GM23338 (cell line): ENCODE measurements at regions not wholly inside any gene's neighbourhood (a gene's known extent, or its start where the extent isn't known, plus 50 kb on each side); places are given as distances from the start of the nearest gene placed in this dataset.

Source experiments
- ATAC-seq: fragments of 200-7000 bp; cut with Tn5 transposase; 3 replicates; pipeline ENCODE4 v1.9.1; 2020
- DNase-seq: peaks from one replicate; pipeline ENCODE4 v3.0.0-alpha.2; 2015; ENCODE audit warnings: low spot score
- H2AFZ ChIP-seq: fragments of 200-600 bp; sonication (generic); 2 replicates; pipeline ENCODE4 v1.8.0; 2016; ENCODE audit warnings: antibody characterized with exemption, mild to moderate bottlenecking, moderate library complexity
- H3F3A ChIP-seq: fragments of 200-600 bp; sonication (generic); replicated peaks from 2 replicates; pipeline ENCODE4 v1.8.0; 2017; ENCODE audit warnings: antibody characterized with exemption, mixed run types, low read depth
- H3K27ac ChIP-seq: fragments of 200-600 bp; sonication (generic); 2 replicates; pipeline ENCODE4 v1.6.1; 2016; ENCODE audit warnings: low read depth
- H3K27me3 ChIP-seq: fragments of 200-600 bp; sonication (generic); 2 replicates; pipeline ENCODE4 v1.8.0; 2016; ENCODE audit warnings: mild to moderate bottlenecking, mixed run types, moderate library complexity; ENCODE audit not compliant: insufficient read depth
- H3K36me3 ChIP-seq: fragments of 200-600 bp; sonication (generic); 2 replicates; pipeline ENCODE4 v1.8.0; 2016; ENCODE audit warnings: mild to moderate bottlenecking; ENCODE audit not compliant: insufficient read depth
- H3K4me1 ChIP-seq: fragments of 200-600 bp; sonication (generic); 2 replicates; pipeline ENCODE4 v1.8.0; 2016; ENCODE audit warnings: mild to moderate bottlenecking, moderate library complexity; ENCODE audit not compliant: insufficient read depth
- H3K4me2 ChIP-seq: fragments of 200-600 bp; sonication (generic); 2 replicates; pipeline ENCODE4 v1.7.1; 2017; ENCODE audit warnings: mixed run types
- H3K4me3 ChIP-seq: fragments of 200-600 bp; sonication (generic); 2 replicates; pipeline ENCODE4 v1.6.1; 2016; ENCODE audit warnings: mixed run types
- H3K79me2 ChIP-seq: fragments of 200-600 bp; sonication (generic); replicated peaks from 2 replicates; pipeline ENCODE4 v1.8.0; 2017; ENCODE audit warnings: mild to moderate bottlenecking; ENCODE audit not compliant: insufficient read depth
- H3K9me2 ChIP-seq: fragments of 200-600 bp; sonication (generic); 2 replicates; pipeline ENCODE4 v1.8.0; 2017; ENCODE audit not compliant: insufficient read depth
- H4K20me1 ChIP-seq: fragments of 200-600 bp; sonication (generic); replicated peaks from 2 replicates; pipeline ENCODE4 v1.8.0; 2017; ENCODE audit warnings: mild to moderate bottlenecking; ENCODE audit not compliant: insufficient read depth
- H3K27ac Mint-ChIP-seq: 2 replicates; pipeline ENCODE4 v1.8.0; 2020; ENCODE audit warnings: inconsistent platforms, mild to moderate bottlenecking, moderate library complexity, mixed read lengths
- H3K27me3 Mint-ChIP-seq: 3 replicates; pipeline ENCODE4 v1.8.0; 2022; ENCODE audit warnings: low read depth, mild to moderate bottlenecking, moderate library complexity, mixed read lengths, inconsistent platforms; ENCODE audit not compliant: insufficient read depth, poor library complexity
- H3K36me3 Mint-ChIP-seq: 3 replicates; pipeline ENCODE4 v1.8.0; 2021; ENCODE audit warnings: low read depth, mild to moderate bottlenecking, inconsistent platforms, moderate library complexity, mixed read lengths
- H3K4me1 Mint-ChIP-seq: 3 replicates; pipeline ENCODE4 v1.8.0; 2020; ENCODE audit warnings: mild to moderate bottlenecking, inconsistent platforms, mixed read lengths
- H3K4me3 Mint-ChIP-seq: 3 replicates; pipeline ENCODE4 v1.8.0; 2021; ENCODE audit warnings: moderate library complexity, mild to moderate bottlenecking, inconsistent platforms, mixed read lengths
- H3K9me3 Mint-ChIP-seq: 3 replicates; pipeline ENCODE4 v1.8.0; 2020; ENCODE audit warnings: moderate library complexity, mild to moderate bottlenecking, inconsistent platforms, mixed read lengths
- CREB1 ChIP-seq: fragments of 250-450 bp; sonication (Bioruptor Pico); IDR thresholded peaks from 2 replicates; pipeline ENCODE4 v1.5.0; 2020; ENCODE audit warnings: low read depth, mild to moderate bottlenecking, moderate library complexity
- EZH2 ChIP-seq: fragments of 200-600 bp; sonication (generic); IDR thresholded peaks from one replicate; pipeline ENCODE4 v1.8.0; 2017; ENCODE audit warnings: antibody characterized with exemption, mild to moderate bottlenecking, low read depth; ENCODE audit not compliant: unreplicated experiment
- EZH2phosphoT487 ChIP-seq: fragments of 200-600 bp; sonication (generic); IDR thresholded peaks from one replicate; pipeline ENCODE4 v1.8.1; 2018; ENCODE audit warnings: antibody characterized with exemption; ENCODE audit not compliant: unreplicated experiment
- JUNB ChIP-seq: IDR thresholded peaks from one replicate; pipeline ENCODE4 v1.6.1; 2016; ENCODE audit warnings: antibody characterized with exemption; ENCODE audit not compliant: unreplicated experiment
- NANOG ChIP-seq: IDR thresholded peaks from 2 replicates; pipeline ENCODE4 v1.6.1; 2016; ENCODE audit warnings: antibody characterized with exemption, borderline replicate concordance
- POLR2AphosphoS5 ChIP-seq: IDR thresholded peaks from 2 replicates; pipeline ENCODE4 v1.6.1; 2016; ENCODE audit warnings: antibody characterized with exemption, low read depth
- REST ChIP-seq: IDR thresholded peaks from one replicate; pipeline ENCODE4 v1.6.1; 2018; ENCODE audit warnings: antibody characterized with exemption; ENCODE audit not compliant: unreplicated experiment
- STAT1 ChIP-seq: IDR thresholded peaks from one replicate; pipeline ENCODE4 v1.6.1; 2016; ENCODE audit warnings: antibody characterized with exemption; ENCODE audit not compliant: unreplicated experiment
- ZNF114 ChIP-seq: fragments of 250-450 bp; sonication (Bioruptor Pico); IDR thresholded peaks from 2 replicates; pipeline ENCODE4 v1.5.0; 2020; ENCODE audit warnings: mild to moderate bottlenecking, moderate library complexity
- ZNF331 ChIP-seq: fragments of 250-450 bp; sonication (Bioruptor Pico); IDR thresholded peaks from 2 replicates; pipeline ENCODE4 v1.5.0; 2020; ENCODE audit warnings: low read depth, mild to moderate bottlenecking, moderate library complexity
- ZNF462 ChIP-seq: fragments of 250-450 bp; sonication (Bioruptor Pico); IDR thresholded peaks from 2 replicates; pipeline ENCODE4 v1.5.0; 2020; ENCODE audit warnings: mild to moderate bottlenecking, moderate library complexity
- TF ChIP-seq, protein P1 (sequence below), 2 experiments: fragments of 200-600 bp in 1 of 2; sonication (generic) in 1 of 2; conservative IDR thresholded peaks; 2 replicates each; pipeline versions ENCODE4 v1.5.1 to v1.6.1; 2016 to 2017; ENCODE audit warnings: antibody characterized with exemption in 2 of 2, low read depth in 2 of 2, mild to moderate bottlenecking in 2 of 2, moderate library complexity in 1 of 2
- TF ChIP-seq, protein P2 (sequence below): IDR thresholded peaks from 2 replicates; pipeline ENCODE4 v1.6.1; 2016; ENCODE audit warnings: antibody characterized with exemption

DNA sequence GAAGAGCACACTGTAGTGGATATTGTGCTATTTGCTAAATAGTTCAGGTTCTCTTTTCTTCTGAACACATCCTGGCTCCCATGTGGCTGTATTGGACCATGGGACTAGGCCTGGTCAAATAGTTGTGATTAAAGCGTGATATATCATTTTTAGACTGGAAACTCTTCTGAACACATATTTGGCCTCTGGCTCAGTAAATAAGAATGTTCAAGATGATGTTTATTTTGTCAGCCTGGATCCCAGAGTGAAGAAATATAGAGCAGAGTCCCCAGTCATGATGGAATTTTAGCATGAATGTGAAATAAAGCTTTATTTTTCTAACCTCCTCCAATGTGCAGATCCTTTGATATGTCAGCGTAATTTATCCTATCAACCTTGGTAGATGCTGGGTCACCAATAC is 542.6 kb downstream of the ADGRL2 start:
- no peaks in the 10 kb centered on the region for H3K9me2 ChIP-seq
- no peak overlapping the region for H3K4me2 ChIP-seq
- no peak overlapping the region for H3K27ac Mint-ChIP-seq
- no peaks in the 10 kb centered on the region for H3K9me3 Mint-ChIP-seq
- H3K27me3 ChIP-seq = no peaks in the 10 kb centered on the region
- no peak for TF ChIP-seq EZH2
- TF ChIP-seq, protein P1, sequence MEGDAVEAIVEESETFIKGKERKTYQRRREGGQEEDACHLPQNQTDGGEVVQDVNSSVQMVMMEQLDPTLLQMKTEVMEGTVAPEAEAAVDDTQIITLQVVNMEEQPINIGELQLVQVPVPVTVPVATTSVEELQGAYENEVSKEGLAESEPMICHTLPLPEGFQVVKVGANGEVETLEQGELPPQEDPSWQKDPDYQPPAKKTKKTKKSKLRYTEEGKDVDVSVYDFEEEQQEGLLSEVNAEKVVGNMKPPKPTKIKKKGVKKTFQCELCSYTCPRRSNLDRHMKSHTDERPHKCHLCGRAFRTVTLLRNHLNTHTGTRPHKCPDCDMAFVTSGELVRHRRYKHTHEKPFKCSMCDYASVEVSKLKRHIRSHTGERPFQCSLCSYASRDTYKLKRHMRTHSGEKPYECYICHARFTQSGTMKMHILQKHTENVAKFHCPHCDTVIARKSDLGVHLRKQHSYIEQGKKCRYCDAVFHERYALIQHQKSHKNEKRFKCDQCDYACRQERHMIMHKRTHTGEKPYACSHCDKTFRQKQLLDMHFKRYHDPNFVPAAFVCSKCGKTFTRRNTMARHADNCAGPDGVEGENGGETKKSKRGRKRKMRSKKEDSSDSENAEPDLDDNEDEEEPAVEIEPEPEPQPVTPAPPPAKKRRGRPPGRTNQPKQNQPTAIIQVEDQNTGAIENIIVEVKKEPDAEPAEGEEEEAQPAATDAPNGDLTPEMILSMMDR (conservative IDR thresholded peaks at IDR 0.05; ENCODE audit: low read depth in 2 of 2) = no peak
- TF ChIP-seq CREB1 (CRISPR knock-in tag) = no peak
- TF ChIP-seq POLR2AphosphoS5 = no peak
- no peak for TF ChIP-seq ZNF114 (CRISPR knock-in tag)
- TF ChIP-seq JUNB = no peak
- TF ChIP-seq REST = no peak
- TF ChIP-seq NANOG = no peak
- TF ChIP-seq, protein P2, sequence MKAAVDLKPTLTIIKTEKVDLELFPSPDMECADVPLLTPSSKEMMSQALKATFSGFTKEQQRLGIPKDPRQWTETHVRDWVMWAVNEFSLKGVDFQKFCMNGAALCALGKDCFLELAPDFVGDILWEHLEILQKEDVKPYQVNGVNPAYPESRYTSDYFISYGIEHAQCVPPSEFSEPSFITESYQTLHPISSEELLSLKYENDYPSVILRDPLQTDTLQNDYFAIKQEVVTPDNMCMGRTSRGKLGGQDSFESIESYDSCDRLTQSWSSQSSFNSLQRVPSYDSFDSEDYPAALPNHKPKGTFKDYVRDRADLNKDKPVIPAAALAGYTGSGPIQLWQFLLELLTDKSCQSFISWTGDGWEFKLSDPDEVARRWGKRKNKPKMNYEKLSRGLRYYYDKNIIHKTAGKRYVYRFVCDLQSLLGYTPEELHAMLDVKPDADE = no peak
- TF ChIP-seq EZH2phosphoT487 = no peak
- no peak for TF ChIP-seq ZNF462
- TF ChIP-seq ZNF331 = no peak
- TF ChIP-seq STAT1 = no peak
- H3K79me2 ChIP-seq = no peaks in the 10 kb centered on the region
- H3F3A ChIP-seq = no peaks in the 10 kb centered on the region
- H3K4me3 Mint-ChIP-seq = no peak overlapping the region
- ATAC-seq (no peak), DNase-seq (no peak)
- no peaks in the 10 kb centered on the region for H3K27me3 Mint-ChIP-seq
- H4K20me1 ChIP-seq = no peaks in the 10 kb centered on the region
- H3K27ac ChIP-seq = no peak overlapping the region
- H3K4me1 Mint-ChIP-seq = no peaks in the 10 kb centered on the region; the same call in 2 of the 3 replicates
- no peaks in the 10 kb centered on the region for H3K4me1 ChIP-seq
- H3K36me3 ChIP-seq = no peaks in the 10 kb centered on the region
- H3K4me3 ChIP-seq = no peak overlapping the region
- H3K36me3 Mint-ChIP-seq = no peaks in the 10 kb centered on the region
- H2AFZ ChIP-seq = no peak overlapping the region
